Middle frontal gyrus (tissue), 1 donor: ENCODE measurements at regions not wholly inside any gene's neighbourhood (a gene's known extent, or its start where the extent isn't known, plus 50 kb on each side); places are given as distances from the start of the nearest gene placed in this dataset.
"Not testable (repeated sequence)": the region's sequence is repeated elsewhere in the genome, so short reads cannot be mapped to it uniquely, and the experiment has no call there.

Experiments
- DNase-seq: peaks from one replicate; pipeline ENCODE4 v3.0.0-alpha.2; 2015; ENCODE audit warnings: low spot score; ENCODE audit errors: extremely low spot score

DNA sequence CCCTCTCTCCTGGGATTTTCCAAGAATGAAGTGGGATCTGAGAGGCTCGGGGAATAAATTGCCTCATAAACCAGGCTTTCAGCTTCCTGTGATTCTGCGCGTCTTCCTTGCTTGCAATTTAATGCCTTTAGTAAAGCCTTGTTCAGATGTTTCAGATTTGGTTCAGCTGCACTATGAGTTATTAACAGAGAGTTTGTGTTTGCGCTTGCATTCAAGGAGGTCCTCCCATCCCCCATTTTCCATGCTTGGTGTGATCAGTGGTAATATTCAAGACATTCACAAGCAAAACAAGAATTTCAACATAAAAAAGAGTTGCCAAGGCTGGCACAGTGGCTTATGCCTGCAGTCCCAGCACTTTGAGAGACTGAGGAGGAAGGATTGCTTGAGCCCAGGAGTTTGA is 1068.9 kb downstream of the TYW1 start:
- DNase-seq: no peak

DNA sequence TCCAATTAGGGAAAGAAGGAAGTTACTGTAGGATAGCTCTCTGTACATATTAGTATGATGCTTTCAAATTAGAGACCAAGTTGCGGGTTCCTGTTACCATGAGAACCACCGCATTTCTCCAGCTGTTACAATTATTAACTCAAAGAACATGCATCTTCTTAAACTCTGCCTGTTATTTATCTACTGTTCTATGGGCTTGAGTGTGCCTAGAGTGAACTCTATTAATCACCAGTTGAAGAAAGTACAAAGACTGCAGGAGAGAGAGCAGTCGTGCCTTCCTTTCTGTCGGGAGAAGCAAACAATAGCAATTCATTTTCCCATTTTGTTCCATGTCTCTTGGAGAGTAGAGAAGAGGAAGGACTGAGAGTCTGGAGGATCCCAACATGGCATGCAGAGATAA is 1071.2 kb downstream of the TYW1 start:
- DNase-seq: no peak

DNA sequence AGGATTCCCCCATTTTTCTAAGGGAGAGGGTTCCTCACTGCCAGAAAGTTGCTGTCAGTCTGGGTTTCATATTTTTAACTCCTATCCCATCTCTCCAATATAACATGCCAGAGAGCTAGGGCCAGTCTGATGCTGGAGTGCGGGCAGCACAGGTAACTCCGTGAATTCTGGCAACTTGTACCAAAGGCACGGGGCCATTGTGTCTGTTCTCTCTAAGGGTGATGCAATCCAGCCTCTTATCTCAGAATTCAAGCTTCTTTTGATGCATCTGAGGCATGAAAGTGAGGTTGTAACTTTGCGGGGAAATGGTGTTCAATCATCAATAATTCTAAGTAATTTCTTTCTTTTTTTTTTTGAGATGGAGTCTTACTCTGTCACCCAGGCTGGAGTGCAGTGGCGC is 1074.4 kb downstream of the TYW1 start:
- DNase-seq: no peak

DNA sequence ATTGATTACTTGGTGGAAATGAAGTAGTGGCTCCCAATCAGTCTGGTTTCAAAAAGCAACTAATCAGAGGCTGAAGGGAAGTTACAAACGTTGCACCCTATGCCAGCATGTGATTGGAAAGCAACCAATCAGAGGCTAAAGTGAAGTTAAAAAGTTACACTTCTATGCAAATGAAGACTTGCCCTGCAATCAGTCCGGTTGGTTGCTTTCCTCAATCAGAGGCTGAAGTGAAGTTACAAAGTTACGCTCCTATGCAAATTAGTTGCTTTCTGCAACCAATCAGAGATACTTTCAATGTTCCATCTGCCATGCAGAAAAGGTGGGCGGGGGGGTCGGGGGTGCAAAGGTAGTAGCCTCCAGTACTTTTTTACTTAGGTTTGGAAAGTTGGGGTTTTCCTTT is 1077.1 kb downstream of the TYW1 start:
- no peak for DNase-seq

DNA sequence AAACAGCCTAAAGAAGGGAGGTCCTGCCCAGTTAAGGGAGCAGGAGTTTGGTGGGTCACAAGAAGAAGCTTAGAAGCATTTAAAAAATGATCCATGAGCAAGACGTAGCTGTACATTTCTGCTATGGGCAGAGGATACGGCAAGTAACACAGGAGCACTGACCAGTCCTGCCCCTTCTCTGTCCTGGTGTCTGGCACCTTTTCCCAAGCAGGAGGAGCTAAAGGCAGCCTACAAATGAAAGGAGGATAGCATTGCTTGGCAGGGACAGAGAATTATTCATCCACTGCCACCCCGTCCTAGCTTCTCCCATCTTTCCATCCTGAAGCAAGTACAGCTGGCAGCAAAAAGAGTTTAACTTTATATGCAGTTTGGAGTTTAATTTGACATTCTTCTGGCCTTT is 1077.6 kb downstream of the TYW1 start:
- DNase-seq: no peak

DNA sequence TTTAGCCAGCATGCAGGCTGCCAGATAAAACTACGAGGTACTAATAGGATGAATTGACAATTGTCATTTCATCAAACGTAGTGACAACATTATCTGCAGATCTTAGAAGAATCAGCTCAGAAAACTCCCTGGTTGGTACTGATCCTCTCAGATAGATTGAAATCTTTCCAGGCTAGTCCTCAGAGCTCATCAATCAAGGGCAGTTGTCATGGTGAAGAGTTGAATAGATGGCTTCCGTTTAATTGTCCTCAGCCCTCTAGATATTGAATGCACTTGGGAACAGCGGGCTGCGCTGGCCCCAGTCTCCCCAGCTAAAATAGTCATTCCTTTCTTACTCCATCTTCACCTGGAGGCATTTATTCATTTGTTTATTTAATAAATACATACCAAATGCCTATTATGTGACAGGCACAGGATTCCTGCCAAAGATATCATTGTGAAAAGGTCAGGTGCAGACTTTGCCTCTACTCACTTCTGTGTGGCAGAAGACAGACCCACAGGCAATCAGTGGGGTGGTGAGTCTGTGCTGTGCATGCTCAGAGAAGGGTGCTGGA is 1081.6 kb downstream of the TYW1 start:
- no peak for DNase-seq

DNA sequence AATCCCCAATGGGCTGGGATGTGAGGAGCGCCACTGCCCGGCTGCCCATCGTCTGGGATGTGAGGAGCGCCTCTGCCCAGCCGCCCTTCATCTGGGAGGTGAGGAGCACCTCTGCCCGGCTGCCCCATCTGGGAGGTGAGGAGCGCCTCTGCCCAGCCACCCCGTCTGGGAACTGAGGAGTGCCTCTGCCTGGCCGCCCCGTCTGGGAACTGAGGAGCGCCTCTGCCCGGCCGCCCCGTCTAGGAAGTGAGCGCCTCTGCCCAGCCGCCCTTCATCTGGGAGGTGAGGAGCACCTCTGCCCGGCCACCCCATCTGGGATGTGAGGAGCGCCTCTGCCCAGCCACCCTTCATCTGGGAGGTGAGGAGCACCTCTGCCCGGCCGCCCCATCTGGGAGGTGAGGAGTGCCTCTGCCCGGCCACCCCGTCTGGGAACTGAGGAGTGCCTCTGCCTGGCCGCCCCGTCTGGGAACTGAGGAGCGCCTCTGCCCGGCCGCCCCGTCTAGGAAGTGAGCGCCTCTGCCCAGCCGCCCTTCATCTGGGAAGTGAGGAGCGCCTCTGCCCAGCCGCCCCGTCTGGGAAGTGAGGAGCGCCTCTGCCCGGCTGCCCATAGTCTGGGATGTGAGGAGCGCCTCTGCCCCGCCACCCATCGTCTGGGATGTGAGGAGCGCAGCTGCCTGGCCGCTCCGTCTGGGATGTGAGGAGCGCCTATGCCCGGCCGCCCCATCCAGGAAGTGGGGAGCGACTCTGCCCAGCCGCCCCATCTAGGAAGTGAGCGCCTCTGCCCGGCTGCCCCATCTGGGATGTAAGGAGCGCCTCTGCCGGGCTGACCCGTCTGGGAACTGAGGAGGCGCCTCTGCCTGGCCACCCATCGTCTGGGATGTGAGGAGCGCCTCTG is 1085.7 kb downstream of the TYW1 start:
- DNase-seq: not testable (repeated sequence)

DNA sequence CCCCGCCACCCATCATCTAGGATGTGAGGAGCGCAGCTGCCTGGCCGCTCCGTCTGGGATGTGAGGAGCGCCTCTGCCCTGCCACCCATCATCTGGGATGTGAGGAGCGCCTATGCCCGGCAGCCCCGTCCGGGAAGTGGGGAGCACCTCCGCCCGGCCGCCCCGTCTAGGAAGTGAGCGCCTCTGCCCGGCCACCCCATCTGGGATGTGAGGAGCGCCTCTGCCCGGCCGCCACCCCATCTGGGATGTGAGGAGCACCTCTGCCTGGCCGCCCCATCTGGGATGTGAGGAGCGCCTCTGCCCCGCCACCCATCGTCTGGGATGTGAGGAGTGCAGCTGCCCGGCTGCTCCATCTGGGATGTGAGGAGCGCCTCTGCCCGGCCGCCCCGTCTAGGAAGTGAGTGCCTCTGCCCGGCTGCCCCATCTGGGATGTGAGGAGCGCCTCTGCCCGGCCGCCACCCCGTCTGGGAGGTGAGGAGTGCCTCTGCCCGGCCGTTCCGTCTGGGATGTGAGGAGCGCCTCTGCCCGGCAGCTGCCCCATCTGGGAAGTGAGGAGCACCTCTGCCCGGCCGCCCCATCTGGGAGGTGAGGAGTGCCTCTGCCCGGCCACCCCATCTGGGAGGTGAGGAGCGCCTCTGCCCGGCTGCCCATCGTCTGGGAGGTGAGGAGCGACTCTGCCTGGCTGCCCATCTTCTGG is 1086.5 kb downstream of the TYW1 start:
- DNase-seq: not testable (repeated sequence)

DNA sequence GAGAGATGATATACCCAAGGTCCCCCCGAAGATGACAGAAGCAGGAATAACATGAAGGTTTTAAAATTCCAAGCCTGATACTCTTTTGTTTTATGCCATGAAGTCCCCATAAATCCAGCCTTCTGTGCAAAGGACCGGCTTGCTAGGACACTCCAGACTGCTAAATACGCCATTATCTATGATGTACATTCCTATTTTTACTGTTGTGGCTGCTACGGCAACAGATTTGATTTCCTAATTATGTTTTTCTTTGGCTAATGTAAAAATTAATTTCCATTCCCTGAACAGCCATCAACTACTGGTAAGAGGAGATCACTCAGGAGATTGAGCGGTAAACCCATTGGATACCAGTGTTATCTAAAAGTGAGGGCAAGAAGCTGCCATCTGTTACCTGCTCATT is 1090.8 kb downstream of the TYW1 start:
- no peak for DNase-seq

DNA sequence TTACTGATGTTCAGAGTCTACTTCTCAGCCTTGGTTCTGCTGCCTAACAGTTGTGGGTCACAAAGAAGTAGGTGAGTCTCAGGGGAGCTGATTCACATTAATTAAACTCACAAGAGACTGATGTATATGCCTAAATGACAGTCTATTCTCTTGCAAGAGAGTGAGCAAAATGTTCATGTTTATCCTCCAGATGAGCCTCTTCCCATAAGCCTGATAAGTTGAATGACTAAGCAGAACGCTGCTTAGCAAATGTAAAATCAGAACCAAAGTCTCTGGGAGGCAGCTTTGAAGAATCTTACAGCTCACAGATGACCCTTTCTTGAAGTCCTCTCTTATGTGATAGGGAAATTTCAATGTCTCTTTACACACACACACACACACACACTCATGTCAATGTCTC is 1092.2 kb downstream of the TYW1 start:
- no peak for DNase-seq

DNA sequence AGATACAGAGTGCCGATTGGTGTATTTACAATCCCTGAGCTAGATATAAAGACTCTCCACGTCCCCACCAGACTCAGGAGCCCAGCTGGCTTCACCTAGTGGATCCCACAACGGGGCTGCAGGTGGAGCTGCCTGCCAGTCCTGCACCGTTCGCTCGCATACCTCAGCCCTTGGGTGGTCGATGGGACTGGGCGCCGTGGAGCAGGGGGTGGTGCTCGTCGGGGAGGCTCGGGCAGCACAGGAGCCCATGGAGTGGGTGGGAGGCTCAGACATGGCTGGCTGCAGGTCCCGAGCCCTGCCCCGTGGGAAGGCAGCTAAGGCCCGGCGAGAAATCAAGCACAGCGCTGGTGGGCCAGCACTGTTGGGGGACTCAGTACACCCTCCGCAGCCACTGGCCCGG is 1093.6 kb downstream of the TYW1 start:
- DNase-seq: not testable (repeated sequence)

DNA sequence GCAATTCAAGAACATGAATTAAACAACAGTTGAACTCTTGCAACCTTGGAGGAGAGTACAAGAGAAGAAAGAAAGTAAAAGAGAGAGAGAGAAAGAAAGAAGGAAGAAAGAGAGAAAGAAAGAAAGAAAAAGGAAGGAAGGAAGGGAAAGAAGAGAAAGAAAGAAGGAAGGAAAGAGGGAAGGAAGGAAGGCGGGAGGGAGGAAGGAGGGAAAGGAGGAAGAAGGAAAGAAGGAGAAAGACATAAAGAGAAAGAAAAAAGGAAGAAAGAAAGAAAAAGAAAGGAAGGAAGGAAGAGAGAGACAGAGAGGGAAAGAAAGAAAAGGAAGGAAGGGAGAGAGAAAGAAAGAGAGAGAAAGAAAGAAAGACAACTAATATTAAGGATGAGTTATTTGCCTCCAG is 1106.7 kb downstream of the TYW1 start:
- DNase-seq: no peak

DNA sequence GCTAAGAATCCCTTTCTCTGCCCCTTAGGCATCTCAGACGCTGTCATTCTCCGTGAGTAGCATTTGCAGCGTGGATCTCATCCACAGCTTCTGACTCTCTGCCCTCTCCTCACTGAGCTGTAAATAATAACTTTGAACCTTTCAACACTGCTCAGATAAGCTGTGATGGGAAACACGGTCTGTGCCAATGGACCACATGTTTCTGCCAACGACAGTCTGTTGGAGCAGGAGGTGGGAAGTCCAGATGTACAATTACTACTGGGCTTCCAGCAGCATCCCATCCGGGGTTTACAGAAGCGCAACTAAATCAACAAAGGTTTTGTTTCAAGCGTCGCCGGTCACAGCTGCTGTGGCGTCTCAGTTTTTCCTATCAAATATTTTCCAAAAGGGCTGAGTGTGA is 1110.6 kb downstream of the TYW1 start:
- DNase-seq: no peak

DNA sequence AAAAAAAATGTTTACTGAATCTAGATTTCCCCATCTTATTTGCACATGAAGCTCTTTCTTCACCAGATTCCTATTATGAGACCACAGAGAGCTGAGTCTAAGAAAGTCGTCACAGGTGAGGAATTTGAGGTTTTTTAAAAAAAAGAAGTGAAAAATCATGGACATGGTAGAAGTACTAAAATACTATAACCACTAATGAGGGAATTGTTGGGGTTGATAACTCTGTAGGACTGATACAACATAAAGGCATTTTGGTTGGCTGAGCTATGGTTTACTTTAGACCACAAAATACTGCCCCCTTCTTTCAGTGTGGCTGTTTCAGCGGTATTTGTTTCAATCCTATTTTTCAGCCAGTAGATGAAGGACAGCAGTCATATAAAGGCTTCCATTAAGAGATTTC is 1111.3 kb downstream of the TYW1 start:
- no peak for DNase-seq

DNA sequence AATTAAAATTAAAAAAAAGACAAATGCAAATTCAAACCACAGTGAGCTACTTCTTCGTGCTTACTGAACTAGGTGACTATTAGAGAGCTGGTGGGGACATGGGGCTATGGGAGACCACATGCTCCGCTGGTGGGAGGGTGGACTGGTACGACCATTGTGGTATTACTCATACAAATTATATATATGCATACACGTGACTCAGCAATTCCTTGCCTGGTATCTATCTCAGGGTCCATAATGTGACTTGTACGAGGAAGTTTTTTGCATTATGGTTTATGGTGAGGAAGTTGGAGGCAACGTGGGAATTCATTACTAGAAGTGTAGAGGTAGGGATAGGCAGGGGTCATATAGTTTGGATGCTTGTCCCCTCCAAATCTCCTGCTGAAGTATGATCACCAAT is 1112.7 kb downstream of the TYW1 start:
- no peak for DNase-seq

DNA sequence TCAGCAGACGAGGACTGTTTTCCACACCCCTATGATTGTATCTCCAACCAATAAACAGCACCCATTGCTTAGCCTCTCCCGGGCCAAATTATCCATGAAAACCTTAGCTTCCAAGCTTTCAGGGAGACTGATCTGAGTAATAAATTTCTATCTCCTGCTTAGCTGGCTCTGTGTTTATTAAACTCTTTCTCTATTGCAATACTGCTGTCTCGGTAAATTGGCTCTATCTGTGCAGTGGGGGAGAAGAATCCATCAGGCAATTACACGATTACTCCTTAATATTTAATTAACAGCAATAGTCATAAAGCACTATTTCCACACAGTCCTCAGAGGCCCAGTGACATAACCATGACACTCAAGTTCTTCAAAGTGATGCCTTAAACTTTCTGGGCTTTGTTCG is 1122.8 kb downstream of the TYW1 start:
- DNase-seq: no peak

DNA sequence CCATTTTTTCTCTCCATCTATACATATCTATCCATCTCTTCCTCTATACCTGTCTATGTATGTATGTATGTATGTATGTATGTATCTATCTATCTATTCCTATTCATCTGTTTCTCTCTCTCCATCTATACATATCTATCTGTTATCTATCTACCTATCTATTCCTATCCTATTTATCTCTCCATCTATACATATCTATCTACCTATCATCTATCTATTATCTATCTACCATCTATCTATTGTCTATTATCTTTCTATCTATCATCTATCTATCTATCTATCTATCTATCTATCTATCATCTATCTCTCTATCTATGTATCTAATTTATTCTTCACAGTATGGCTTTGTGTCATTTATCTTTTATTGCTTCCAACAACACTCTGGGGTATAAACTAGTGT is 1124.4 kb downstream of the TYW1 start:
- no peak for DNase-seq

DNA sequence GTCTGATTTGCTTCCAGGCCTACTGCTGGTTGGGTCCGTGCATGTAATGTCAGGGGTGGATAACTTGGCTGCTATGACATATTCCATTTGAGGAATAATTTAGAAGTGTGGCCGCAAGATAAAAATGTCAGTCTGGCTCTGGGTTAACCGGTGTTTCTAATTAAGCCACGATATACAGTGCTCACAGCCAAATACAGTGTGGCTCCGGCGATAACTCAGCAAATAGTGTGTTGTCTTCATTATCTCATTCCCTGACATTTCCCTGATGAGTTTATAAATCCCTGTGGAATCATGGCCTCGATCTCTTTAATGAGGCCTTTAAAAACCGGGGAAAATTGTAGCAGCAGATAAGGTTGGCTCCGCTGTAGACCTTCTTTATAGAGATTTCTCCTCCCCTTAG is 1125.0 kb downstream of the TYW1 start:
- DNase-seq: no peak

DNA sequence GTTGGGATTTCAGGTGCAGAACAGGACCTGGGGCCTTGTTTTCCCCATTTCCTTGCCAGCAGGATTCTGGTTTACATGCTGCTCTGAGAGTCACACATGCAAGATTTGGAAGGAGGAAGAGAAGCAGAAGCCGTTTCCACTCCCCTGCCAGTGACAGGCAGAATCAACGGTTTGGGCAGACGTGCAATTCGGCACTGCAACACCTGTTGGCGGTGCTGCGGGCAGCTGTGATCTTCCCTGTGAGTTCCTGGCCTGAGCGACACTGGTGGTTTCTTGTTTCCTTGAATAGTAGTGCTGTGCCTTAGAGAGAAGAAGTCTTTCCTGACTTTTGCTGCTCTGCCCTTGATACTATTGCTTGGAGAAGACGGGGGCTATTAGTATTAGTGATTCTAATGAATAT is 1126.2 kb downstream of the TYW1 start:
- DNase-seq: no peak

DNA sequence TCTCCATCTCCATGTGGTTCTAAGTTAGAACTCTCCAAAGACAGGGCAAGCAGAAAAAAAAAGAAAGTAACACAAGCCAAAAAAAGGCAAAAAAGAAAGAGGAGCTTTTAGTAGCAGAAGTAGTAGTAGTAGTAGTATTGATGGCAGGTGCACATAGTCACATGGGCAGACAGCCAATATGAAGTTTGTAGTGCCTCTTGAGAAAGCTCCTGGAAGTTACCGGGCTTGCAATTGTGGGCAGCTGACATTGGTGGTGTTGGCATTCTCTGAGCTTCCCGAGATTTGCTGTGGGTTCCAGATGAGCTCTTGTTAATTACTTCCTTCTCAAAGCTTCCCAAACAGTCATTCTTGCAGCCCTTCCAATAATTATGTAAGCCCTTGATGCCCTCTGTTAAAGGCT is 1128.5 kb downstream of the TYW1 start:
- no peak for DNase-seq

DNA sequence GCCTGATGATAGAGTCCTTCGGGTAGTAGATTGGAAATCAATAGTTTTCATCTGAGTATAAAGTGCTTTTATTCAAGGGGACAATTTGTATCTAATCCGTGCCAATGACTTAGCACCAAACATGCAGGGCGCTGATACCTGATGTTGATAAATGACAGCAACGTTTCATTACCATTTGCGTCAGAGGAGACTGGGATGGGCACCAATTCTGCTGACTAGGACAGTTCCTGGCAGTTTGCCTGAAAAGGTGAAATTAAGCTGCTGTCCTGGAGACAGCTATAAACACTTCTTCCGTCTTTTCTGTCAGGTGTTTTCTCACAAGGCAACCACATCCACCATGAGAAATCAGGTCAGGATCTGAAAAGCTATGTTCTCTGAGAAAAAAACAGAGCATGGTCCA is 1136.4 kb downstream of the TYW1 start:
- DNase-seq: no peak

DNA sequence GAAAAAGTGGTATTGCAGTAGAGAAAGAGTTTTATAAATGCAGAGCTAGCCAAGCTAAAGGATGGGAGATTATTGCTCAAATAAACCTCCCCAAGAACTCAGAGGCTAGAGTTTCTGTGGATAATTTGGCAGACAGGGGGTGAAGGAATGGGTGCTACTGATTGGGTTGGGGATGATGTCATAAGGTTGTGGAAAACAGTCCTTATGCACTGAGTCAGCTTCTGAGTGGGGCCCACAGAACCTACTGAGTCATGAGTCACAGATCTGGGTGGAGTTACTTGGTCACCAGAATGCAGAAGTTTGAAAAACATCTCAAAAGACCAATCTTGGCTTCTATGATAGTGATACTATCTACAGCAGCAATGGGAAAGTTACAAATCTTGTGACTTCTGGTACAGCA is 1146.7 kb downstream of the TYW1 start:
- no peak for DNase-seq

DNA sequence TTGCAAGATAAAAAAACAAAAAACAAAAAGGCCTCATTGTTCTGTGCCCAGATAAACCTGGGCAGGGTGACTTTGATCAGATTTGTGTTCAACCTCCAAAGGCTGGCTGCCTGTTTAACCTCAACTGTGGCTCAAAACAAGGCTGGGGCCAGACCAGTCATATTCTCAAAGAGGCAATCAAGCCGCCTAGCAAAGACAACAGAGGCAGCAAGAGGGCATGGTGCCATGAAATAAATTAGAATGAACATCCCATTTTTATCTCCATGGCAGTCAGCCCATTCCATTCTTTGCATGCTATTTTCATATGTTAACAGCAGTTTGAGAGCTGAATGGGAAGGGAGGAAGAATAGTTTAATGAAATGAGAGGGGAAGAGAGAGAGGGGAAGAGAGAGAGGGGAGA is 1150.3 kb downstream of the TYW1 start:
- DNase-seq: no peak
